HG03469 (cell line): ENCODE measurements at regions not wholly inside any gene's neighbourhood (a gene's known extent, or its start where the extent isn't known, plus 50 kb on each side); places are given as distances from the start of the nearest gene placed in this dataset.
"Not testable (repeated sequence)": the region's sequence is repeated elsewhere in the genome, so short reads cannot be mapped to it uniquely, and the experiment has no call there.

Source experiments
- ATAC-seq: cut with Tn5 transposase; IDR thresholded peaks from one replicate; pipeline ENCODE4 v1.9.1; 2021; ENCODE audit warnings: mild to moderate bottlenecking, moderate library complexity, moderate number of reproducible peaks; ENCODE audit not compliant: unreplicated experiment

GRCh38 chr18:78782951-78783563 is 196.6 kb upstream of the SALL3 start:
- no peak for ATAC-seq

- no peak for ATAC-seq
Observed at GRCh38 chr18:78783564-78783960, 196.1 kb upstream of the SALL3 start.

GRCh38 chr18:78784861-78785260 is 194.8 kb upstream of the SALL3 start:
- ATAC-seq, result no peak

- ATAC-seq, result no peak
Observed at GRCh38 chr18:78785706-78786105, 193.9 kb upstream of the SALL3 start.

- no peak for ATAC-seq
Observed at GRCh38 chr18:78786776-78787175, 192.8 kb upstream of the SALL3 start.

- ATAC-seq, result no peak
Observed at GRCh38 chr18:78787751-78788150, 191.9 kb upstream of the SALL3 start.

GRCh38 chr18:78788161-78788560 is 191.5 kb upstream of the SALL3 start:
- no peak for ATAC-seq

- no peak for ATAC-seq
Observed at GRCh38 chr18:78789850-78790249, 189.8 kb upstream of the SALL3 start.

- no peak for ATAC-seq
Observed at GRCh38 chr18:78790511-78790910, 189.1 kb upstream of the SALL3 start.

- ATAC-seq, result no peak
Observed at GRCh38 chr18:78790960-78791359, 188.7 kb upstream of the SALL3 start.

- ATAC-seq, result no peak
Observed at GRCh38 chr18:78792094-78792493, 187.5 kb upstream of the SALL3 start.

GRCh38 chr18:78792736-78793135 is 186.9 kb upstream of the SALL3 start:
- ATAC-seq, result no peak

GRCh38 chr18:78793313-78794070 is 186.1 kb upstream of the SALL3 start:
- ATAC-seq, result no peak

- no peak for ATAC-seq
Observed at GRCh38 chr18:78794071-78794430, 185.6 kb upstream of the SALL3 start.

GRCh38 chr18:78796693-78797455 is 182.7 kb upstream of the SALL3 start:
- no peak for ATAC-seq

GRCh38 chr18:78797499-78797898 is 182.1 kb upstream of the SALL3 start:
- ATAC-seq, result no peak

- ATAC-seq, result no peak
Observed at GRCh38 chr18:78798402-78799175, 181.0 kb upstream of the SALL3 start.

GRCh38 chr18:78799382-78800089 is 180.1 kb upstream of the SALL3 start:
- ATAC-seq, result no peak

GRCh38 chr18:78800102-78800851 is 179.3 kb upstream of the SALL3 start:
- ATAC-seq, result not testable (repeated sequence)

- no peak for ATAC-seq
Observed at GRCh38 chr18:78801011-78801410, 178.6 kb upstream of the SALL3 start.
